SK-N-MC (cell line): ENCODE measurements at regions not wholly inside any gene's neighbourhood (a gene's known extent, or its start where the extent isn't known, plus 50 kb on each side); places are given as distances from the start of the nearest gene placed in this dataset.

Experiments
- DNase-seq: peaks from one replicate; pipeline ENCODE4 v3.0.0-alpha.2; 2011; ENCODE audit warnings: low read depth, low spot score
- H3K27ac ChIP-seq: fragments of 200-600 bp; sonication (generic); 2 replicates; pipeline ENCODE4 v1.5.1; 2016; ENCODE audit warnings: mixed run types
- H3K36me3 ChIP-seq: fragments of 200-600 bp; sonication (generic); 2 replicates; pipeline ENCODE4 v1.6.1; 2017; ENCODE audit warnings: antibody characterized with exemption, low read length, mixed read lengths; ENCODE audit not compliant: insufficient read depth
- H3K4me3 ChIP-seq: fragments of 200-600 bp; sonication (generic); 2 replicates; pipeline ENCODE4 v1.5.1; 2016
- H3K9ac ChIP-seq: fragments of 200-600 bp; sonication (generic); 2 replicates; pipeline ENCODE4 v1.8.0; 2017; ENCODE audit warnings: mixed run types, mixed read lengths; ENCODE audit not compliant: insufficient read length
- H3K9me3 ChIP-seq: fragments of 200-600 bp; sonication (generic); 2 replicates; pipeline ENCODE4 v1.6.1; 2017; ENCODE audit warnings: low read depth, mild to moderate bottlenecking, antibody characterized with exemption, low read length, moderate library complexity, mixed read lengths
- EZH2 ChIP-seq: fragments of 200-600 bp; sonication (generic); IDR thresholded peaks from one replicate; pipeline ENCODE4 v1.6.1; 2017; ENCODE audit warnings: antibody characterized with exemption
- FOXP2 ChIP-seq: optimal IDR thresholded peaks from 2 replicates; pipeline ENCODE3; 2011; ENCODE audit warnings: mild to moderate bottlenecking, moderate library complexity; ENCODE audit not compliant: insufficient read depth; ENCODE audit errors: extremely low read length, control extremely low read depth
- POLR2AphosphoS5 ChIP-seq: IDR thresholded peaks from 2 replicates; pipeline ENCODE4 v1.6.1; 2012; ENCODE audit warnings: mild to moderate bottlenecking, low read depth, low read length, borderline replicate concordance

- Histone ChIP-seq H3K9me3 (no peaks in the 10 kb centered on the region), H3K9ac (no peak overlapping the region), H3K4me3 (no peak overlapping the region), H3K36me3 (no peaks in the 10 kb centered on the region), H3K27ac (no peak overlapping the region)
- no peak for DNase-seq
- no peak for TF ChIP-seq POLR2AphosphoS5
- TF ChIP-seq EZH2 = no peak
- no peak for TF ChIP-seq FOXP2
These were observed 226.8 kb downstream of the ACTR3B start for GRCh38 chr7:152986376-152986775.

GRCh38 chr7:152987656-152988055, 228.1 kb downstream of the ACTR3B start:
- TF ChIP-seq EZH2 (no peak), FOXP2 (no peak), POLR2AphosphoS5 (no peak)
- no peaks in the 10 kb centered on the region for H3K9me3 ChIP-seq
- H3K27ac ChIP-seq = no peak overlapping the region
- no peak for DNase-seq
- H3K4me3 ChIP-seq = no peak overlapping the region
- no peak overlapping the region for H3K9ac ChIP-seq
- H3K36me3 ChIP-seq = no peaks in the 10 kb centered on the region

GRCh38 chr7:152989889-152990380, 230.4 kb downstream of the ACTR3B start:
- no peak for DNase-seq
- Histone ChIP-seq H3K4me3 (no peak overlapping the region), H3K9ac (no peak overlapping the region), H3K36me3 (no peaks in the 10 kb centered on the region), H3K27ac (no peak overlapping the region), H3K9me3 (no peaks in the 10 kb centered on the region)
- TF ChIP-seq EZH2 (no peak), POLR2AphosphoS5 (no peak), FOXP2 (no peak)

- no peak for DNase-seq
- no peak overlapping the region for H3K9ac ChIP-seq
- H3K36me3 ChIP-seq = no peaks in the 10 kb centered on the region
These were observed 238.9 kb downstream of the ACTR3B start for GRCh38 chr7:152998420-152998819.

GRCh38 chr7:153002115-153002514, 242.6 kb downstream of the ACTR3B start:
- H3K4me3 ChIP-seq = no peak overlapping the region
- H3K27ac ChIP-seq = no peak overlapping the region
- TF ChIP-seq EZH2 (no peak), POLR2AphosphoS5 (no peak), FOXP2 (no peak)
- no peak overlapping the region for H3K9ac ChIP-seq
- DNase-seq = no peak
- H3K9me3 ChIP-seq = no peaks in the 10 kb centered on the region
- no peaks in the 10 kb centered on the region for H3K36me3 ChIP-seq

More at GRCh38 chr7:152998420-152998819, 238.9 kb downstream of the ACTR3B start:
- TF ChIP-seq EZH2 = no peak
- TF ChIP-seq FOXP2 = no peak
- TF ChIP-seq POLR2AphosphoS5 = no peak
- Histone ChIP-seq H3K9me3 (no peaks in the 10 kb centered on the region), H3K27ac (no peak overlapping the region), H3K4me3 (no peak overlapping the region)

GRCh38 chr7:153002572-153002971, 243.0 kb downstream of the ACTR3B start:
- Histone ChIP-seq H3K36me3 (no peaks in the 10 kb centered on the region), H3K9ac (no peak overlapping the region), H3K4me3 (no peak overlapping the region), H3K27ac (no peak overlapping the region), H3K9me3 (no peaks in the 10 kb centered on the region)
- TF ChIP-seq POLR2AphosphoS5 = no peak
- TF ChIP-seq EZH2 = no peak
- TF ChIP-seq FOXP2 = no peak
- DNase-seq = no peak

- no peaks in the 10 kb centered on the region for H3K36me3 ChIP-seq
- no peak for TF ChIP-seq EZH2
- TF ChIP-seq POLR2AphosphoS5 = no peak
- TF ChIP-seq FOXP2 = no peak
- no peaks in the 10 kb centered on the region for H3K9me3 ChIP-seq
- no peak overlapping the region for H3K27ac ChIP-seq
- no peak for DNase-seq
- no peak overlapping the region for H3K9ac ChIP-seq
- no peak overlapping the region for H3K4me3 ChIP-seq
These were observed 244.8 kb downstream of the ACTR3B start for GRCh38 chr7:153004341-153004740.

GRCh38 chr7:153005750-153006435, 246.3 kb downstream of the ACTR3B start:
- DNase-seq = no peak
- TF ChIP-seq POLR2AphosphoS5 (no peak), FOXP2 (no peak), EZH2 (no peak)
- no peaks in the 10 kb centered on the region for H3K9me3 ChIP-seq

GRCh38 chr7:153006452-153006851, 246.9 kb downstream of the ACTR3B start:
- Histone ChIP-seq H3K9ac (no peak overlapping the region), H3K9me3 (no peaks in the 10 kb centered on the region)
- TF ChIP-seq FOXP2 = no peak
- no peak for TF ChIP-seq EZH2
- no peak for TF ChIP-seq POLR2AphosphoS5

More at GRCh38 chr7:153005750-153006435, 246.3 kb downstream of the ACTR3B start:
- Histone ChIP-seq H3K9ac (no peak overlapping the region), H3K4me3 (no peak overlapping the region), H3K36me3 (no peaks in the 10 kb centered on the region), H3K27ac (no peak overlapping the region)

More at GRCh38 chr7:153006452-153006851, 246.9 kb downstream of the ACTR3B start:
- no peak overlapping the region for H3K27ac ChIP-seq
- H3K4me3 ChIP-seq = no peak overlapping the region
- DNase-seq = no peak
- H3K36me3 ChIP-seq = no peaks in the 10 kb centered on the region
